Liver (tissue), 8 donors: ENCODE measurements at regions not wholly inside any gene's neighbourhood (a gene's known extent, or its start where the extent isn't known, plus 50 kb on each side); places are given as distances from the start of the nearest gene placed in this dataset.

ENCODE experiments used
- DNase-seq: peaks from one replicate; pipeline ENCODE4 v3.0.0-alpha.2; 2017; ENCODE audit warnings: low spot score
- H3K27ac ChIP-seq, 2 donors: one replicate each; pipeline ENCODE4 v1.7.0; 2013; ENCODE audit warnings: inconsistent platforms in 2 of 2, low read length in 2 of 2, control low read depth in 1 of 2, low read depth in 1 of 2, mild to moderate bottlenecking in 1 of 2
- H3K27me3 ChIP-seq, 4 donors: one replicate each; pipeline versions ENCODE4 v1.6.1 to v1.7.0; 2013; ENCODE audit warnings: low read length in 3 of 4, inconsistent platforms in 1 of 4, mild to moderate bottlenecking in 1 of 4, moderate library complexity in 1 of 4; ENCODE audit not compliant: control insufficient read depth in 4 of 4, insufficient read depth in 4 of 4
- H3K36me3 ChIP-seq, 4 donors: one replicate each; pipeline versions ENCODE4 v1.6.1 to v1.7.0; 2013; ENCODE audit warnings: low read length in 3 of 4, mild to moderate bottlenecking in 3 of 4, low read depth in 1 of 4, moderate library complexity in 1 of 4; ENCODE audit not compliant: control insufficient read depth in 4 of 4, insufficient read depth in 3 of 4
- H3K4me1 ChIP-seq, 4 donors: one replicate each; pipeline versions ENCODE4 v1.6.1 to v1.7.0; 2013; ENCODE audit warnings: low read length in 3 of 4, mild to moderate bottlenecking in 3 of 4, moderate library complexity in 1 of 4; ENCODE audit not compliant: control insufficient read depth in 4 of 4, insufficient read depth in 4 of 4
- H3K4me3 ChIP-seq, 3 donors: one replicate each; pipeline versions ENCODE4 v1.6.1 to v1.7.0; 2013; ENCODE audit warnings: low read length in 3 of 3, control low read depth in 1 of 3, low read depth in 1 of 3, mild to moderate bottlenecking in 1 of 3
- H3K9ac ChIP-seq, 2 donors: one replicate each; pipeline ENCODE4 v1.7.0; 2013; ENCODE audit warnings: low read length in 2 of 2, mild to moderate bottlenecking in 2 of 2, moderate library complexity in 2 of 2, control low read depth in 1 of 2, low read depth in 1 of 2
- H3K9me3 ChIP-seq, 4 donors: one replicate each; pipeline versions ENCODE4 v1.6.1 to v1.7.0; 2013; ENCODE audit warnings: low read length in 3 of 4; ENCODE audit not compliant: control insufficient read depth in 4 of 4
- CTCF ChIP-seq: fragments of 150-350 bp; IDR thresholded peaks from 2 replicates; pipeline ENCODE4 v1.5.1; 2017; ENCODE audit warnings: improper control_type of control experiment, low read depth, low read length; ENCODE audit not compliant: missing input control
- EGR1 ChIP-seq, 2 donors: IDR thresholded peaks; 2 replicates each; pipeline ENCODE4 v1.6.1; 2016 to 2018; ENCODE audit warnings: antibody characterized with exemption in 2 of 2, low read depth in 2 of 2
- FOXA2 ChIP-seq: IDR thresholded peaks from 2 replicates; pipeline ENCODE4 v1.6.1; 2016; ENCODE audit warnings: antibody characterized with exemption
- GABPA ChIP-seq, 2 donors: IDR thresholded peaks in 1 of 2; conservative IDR thresholded peaks in 1 of 2; 2 replicates each; pipeline ENCODE4 v1.6.1; 2016; ENCODE audit warnings: antibody characterized with exemption in 2 of 2, mild to moderate bottlenecking in 1 of 2, moderate library complexity in 1 of 2
- HNF4G ChIP-seq: IDR thresholded peaks from 2 replicates; pipeline ENCODE4 v1.6.1; 2016; ENCODE audit warnings: antibody characterized with exemption
- JUND ChIP-seq, 2 donors: IDR thresholded peaks; 2 replicates each; pipeline ENCODE4 v1.6.1; 2016; ENCODE audit warnings: antibody characterized with exemption in 2 of 2
- MAX ChIP-seq: IDR thresholded peaks from 2 replicates; pipeline ENCODE4 v1.6.1; 2016; ENCODE audit warnings: antibody characterized with exemption
- NR2F2 ChIP-seq: IDR thresholded peaks from 2 replicates; pipeline ENCODE4 v1.6.1; 2016; ENCODE audit warnings: antibody characterized with exemption
- SP1 ChIP-seq: IDR thresholded peaks from 2 replicates; pipeline ENCODE4 v1.6.1; 2018; ENCODE audit warnings: antibody characterized with exemption, mild to moderate bottlenecking
- YY1 ChIP-seq: IDR thresholded peaks from 2 replicates; pipeline ENCODE4 v1.6.1; 2016; ENCODE audit warnings: antibody characterized with exemption, mild to moderate bottlenecking
- ZBTB33 ChIP-seq: IDR thresholded peaks from 2 replicates; pipeline ENCODE4 v1.6.1; 2016; ENCODE audit warnings: antibody characterized with exemption
- WGBS: extraction: QIAGEN DNeasy Blood & Tissue Kit; methylation state at CpG from one replicate; pipeline ENCODE4 v1.1.7; 2013; 5-methylcytosine and 5-hydroxymethylcytosine counted together
- TF ChIP-seq, protein P1 (sequence below): IDR thresholded peaks from 2 replicates; pipeline ENCODE4 v1.6.1; 2016; ENCODE audit warnings: antibody characterized with exemption
- TF ChIP-seq, protein P2 (sequence below): IDR thresholded peaks from 2 replicates; pipeline ENCODE4 v1.6.1; 2016; ENCODE audit warnings: antibody characterized with exemption, mild to moderate bottlenecking
- donor health status: healthy.
- donor health status: healthy.
- donor health status: healthy.
- donor health status: healthy.
- donor health status: healthy.

DNA sequence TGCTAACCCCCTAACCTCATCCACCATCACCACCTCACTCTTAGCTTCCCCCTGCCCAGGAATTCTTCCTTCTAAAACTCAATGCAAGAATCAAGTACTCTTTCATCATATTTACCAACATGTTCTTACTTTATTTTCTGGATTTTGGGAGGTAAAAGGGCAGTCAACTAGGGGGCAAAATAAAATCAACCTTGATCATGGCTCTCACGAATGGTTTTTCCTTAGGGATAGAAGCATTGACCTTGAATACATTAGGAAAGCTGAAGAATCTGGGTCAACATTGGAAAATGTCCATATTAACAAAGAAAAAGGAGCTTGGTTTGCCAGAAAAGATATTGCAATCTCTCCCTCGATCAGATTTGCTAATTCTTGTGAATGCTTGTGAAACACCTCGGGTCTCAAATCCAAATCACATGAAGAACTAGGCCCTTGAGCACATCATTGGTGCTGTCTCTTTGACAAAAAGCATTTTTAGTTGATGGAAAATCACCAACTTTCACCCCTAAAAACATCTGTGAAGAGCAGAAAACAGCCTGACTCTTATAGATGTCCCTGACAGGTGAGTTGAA is 58.9 kb downstream of the ZC3H11B start:
- WGBS = 22% methylated on average over 3 of the region's 3 CpGs
- H3K36me3 ChIP-seq = no peaks in the 10 kb centered on the region
- H3K27me3 ChIP-seq = no peaks in the 10 kb centered on the region
- no peak for DNase-seq
- no peak overlapping the region for H3K27ac ChIP-seq
- no peak overlapping the region for H3K4me3 ChIP-seq
- TF ChIP-seq CTCF = no peak
- TF ChIP-seq, protein P1, sequence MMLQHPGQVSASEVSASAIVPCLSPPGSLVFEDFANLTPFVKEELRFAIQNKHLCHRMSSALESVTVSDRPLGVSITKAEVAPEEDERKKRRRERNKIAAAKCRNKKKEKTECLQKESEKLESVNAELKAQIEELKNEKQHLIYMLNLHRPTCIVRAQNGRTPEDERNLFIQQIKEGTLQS = no peak
- no peak for TF ChIP-seq GABPA (IDR thresholded peaks at IDR 0.05 in 1 of 2, conservative IDR thresholded peaks at IDR 0.05 in 1 of 2)
- TF ChIP-seq ZBTB33 = no peak
- TF ChIP-seq, protein P2, sequence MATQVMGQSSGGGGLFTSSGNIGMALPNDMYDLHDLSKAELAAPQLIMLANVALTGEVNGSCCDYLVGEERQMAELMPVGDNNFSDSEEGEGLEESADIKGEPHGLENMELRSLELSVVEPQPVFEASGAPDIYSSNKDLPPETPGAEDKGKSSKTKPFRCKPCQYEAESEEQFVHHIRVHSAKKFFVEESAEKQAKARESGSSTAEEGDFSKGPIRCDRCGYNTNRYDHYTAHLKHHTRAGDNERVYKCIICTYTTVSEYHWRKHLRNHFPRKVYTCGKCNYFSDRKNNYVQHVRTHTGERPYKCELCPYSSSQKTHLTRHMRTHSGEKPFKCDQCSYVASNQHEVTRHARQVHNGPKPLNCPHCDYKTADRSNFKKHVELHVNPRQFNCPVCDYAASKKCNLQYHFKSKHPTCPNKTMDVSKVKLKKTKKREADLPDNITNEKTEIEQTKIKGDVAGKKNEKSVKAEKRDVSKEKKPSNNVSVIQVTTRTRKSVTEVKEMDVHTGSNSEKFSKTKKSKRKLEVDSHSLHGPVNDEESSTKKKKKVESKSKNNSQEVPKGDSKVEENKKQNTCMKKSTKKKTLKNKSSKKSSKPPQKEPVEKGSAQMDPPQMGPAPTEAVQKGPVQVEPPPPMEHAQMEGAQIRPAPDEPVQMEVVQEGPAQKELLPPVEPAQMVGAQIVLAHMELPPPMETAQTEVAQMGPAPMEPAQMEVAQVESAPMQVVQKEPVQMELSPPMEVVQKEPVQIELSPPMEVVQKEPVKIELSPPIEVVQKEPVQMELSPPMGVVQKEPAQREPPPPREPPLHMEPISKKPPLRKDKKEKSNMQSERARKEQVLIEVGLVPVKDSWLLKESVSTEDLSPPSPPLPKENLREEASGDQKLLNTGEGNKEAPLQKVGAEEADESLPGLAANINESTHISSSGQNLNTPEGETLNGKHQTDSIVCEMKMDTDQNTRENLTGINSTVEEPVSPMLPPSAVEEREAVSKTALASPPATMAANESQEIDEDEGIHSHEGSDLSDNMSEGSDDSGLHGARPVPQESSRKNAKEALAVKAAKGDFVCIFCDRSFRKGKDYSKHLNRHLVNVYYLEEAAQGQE = no peak
- TF ChIP-seq EGR1 (IDR thresholded peaks at IDR 0.05; ENCODE audit: low read depth in 2 of 2) = no peak
- TF ChIP-seq SP1 = no peak
- TF ChIP-seq YY1 = no peak
- no peak for TF ChIP-seq FOXA2
- TF ChIP-seq MAX = no peak
- no peak for TF ChIP-seq HNF4G
- no peak for TF ChIP-seq NR2F2
- no peak for TF ChIP-seq JUND (IDR thresholded peaks at IDR 0.05)
- H3K9ac ChIP-seq = no peak overlapping the region
- H3K9me3 ChIP-seq = no peaks in the 10 kb centered on the region
- peaks cover 0 to 12% (median 7%) of the 10 kb centered on the region in 4 donors for H3K4me1 ChIP-seq

- H3K9me3 ChIP-seq = no peaks in the 10 kb centered on the region
- H3K27me3 ChIP-seq = no peaks in the 10 kb centered on the region
- no peak for DNase-seq
- H3K4me1 ChIP-seq = peaks cover 0 to 5% (median 1%) of the 10 kb centered on the region in 4 donors
- no peaks in the 10 kb centered on the region for H3K36me3 ChIP-seq
- no peak overlapping the region for H3K9ac ChIP-seq
- H3K4me3 ChIP-seq = no peak overlapping the region
- TF ChIP-seq, protein P1 = no peak
- TF ChIP-seq GABPA (IDR thresholded peaks at IDR 0.05 in 1 of 2, conservative IDR thresholded peaks at IDR 0.05 in 1 of 2) (no peak), FOXA2 (no peak)
- H3K27ac ChIP-seq = no peak overlapping the region
- WGBS = 90% methylated on average over 2 of the region's 2 CpGs
Observed at GRCh38 chr1:219550201-219550600, 62.7 kb downstream of the ZC3H11B start.
